ENCODE measurements at regions not wholly inside any gene's neighbourhood (a gene's known extent, or its start where the extent isn't known, plus 50 kb on each side); places are given as distances from the start of the nearest gene placed in this dataset.

GRCh38 chr9:84563691-84564090, 105.8 kb upstream of the NTRK2 start:
- no peak overlapping the region for H3K4me3 ChIP-seq (ENCODE audit: low read length)
- no peaks in the 10 kb centered on the region for H3K4me1 ChIP-seq (ENCODE audit: control insufficient read depth, insufficient read depth, low read length)
- no peak for ATAC-seq
- Mint-ChIP-seq H3K27ac (no peak overlapping the region), H3K27me3 (ENCODE audit: low read depth in 2 of 2) (peaks cover 16 to 45% of the 10 kb centered on the region in 2 donors), H3K4me1 (no peaks in the 10 kb centered on the region), H3K4me3 (no peak overlapping the region), H3K36me3 (no peaks in the 10 kb centered on the region), H3K9me3 (no peaks in the 10 kb centered on the region)
- H3K27ac ChIP-seq (ENCODE audit: low read length): no peak overlapping the region
- H3K36me3 ChIP-seq (ENCODE audit: control insufficient read depth, insufficient read depth, low read length): no peaks in the 10 kb centered on the region
- no peaks in the 10 kb centered on the region for H3K9me3 ChIP-seq (ENCODE audit: control insufficient read depth, insufficient read depth, low read length)
- intact Hi-C loops (cut with micrococcal nuclease): no loop called here
- H3K27me3 ChIP-seq (ENCODE audit: control insufficient read depth, insufficient read depth, low read length): no peaks in the 10 kb centered on the region
- DNase-seq: no peak
- no peak for TF ChIP-seq CTCF (IDR thresholded peaks at IDR 0.05)

GRCh38 chr9:84567805-84568204, 101.7 kb upstream of the NTRK2 start:
- Histone ChIP-seq H3K27me3 (ENCODE audit: control insufficient read depth, insufficient read depth, low read length) (no peaks in the 10 kb centered on the region), H3K4me3 (ENCODE audit: low read length) (no peak overlapping the region), H3K36me3 (ENCODE audit: control insufficient read depth, insufficient read depth, low read length) (no peaks in the 10 kb centered on the region), H3K9me3 (ENCODE audit: control insufficient read depth, insufficient read depth, low read length) (no peaks in the 10 kb centered on the region), H3K27ac (ENCODE audit: low read length) (no peak overlapping the region), H3K4me1 (ENCODE audit: control insufficient read depth, insufficient read depth, low read length) (no peaks in the 10 kb centered on the region)
- intact Hi-C loops (cut with micrococcal nuclease): no loop called here
- 56% methylated on average over 1 of the region's 1 CpG for WGBS (ENCODE audit: insufficient coverage)
- ATAC-seq (no peak), DNase-seq (no peak)
- no peaks in the 10 kb centered on the region for H3K4me1 Mint-ChIP-seq
- no peak overlapping the region for H3K27ac Mint-ChIP-seq
- H3K27me3 Mint-ChIP-seq (ENCODE audit: low read depth in 2 of 2): peaks cover 8 to 17% of the 10 kb centered on the region in 2 donors
- H3K36me3 Mint-ChIP-seq: no peaks in the 10 kb centered on the region
- no peak overlapping the region for H3K4me3 Mint-ChIP-seq
- no peaks in the 10 kb centered on the region for H3K9me3 Mint-ChIP-seq
- no peak for TF ChIP-seq CTCF (IDR thresholded peaks at IDR 0.05)

GRCh38 chr9:84570482-84571154, 98.9 kb upstream of the NTRK2 start:
- intact Hi-C loops (cut with micrococcal nuclease): no loop called here
- DNase-seq (no peak), ATAC-seq (no peak)
- Mint-ChIP-seq H3K9me3 (no peaks in the 10 kb centered on the region), H3K4me1 (no peaks in the 10 kb centered on the region), H3K27me3 (ENCODE audit: low read depth in 2 of 2) (peaks cover 16 to 21% of the 10 kb centered on the region in 2 donors), H3K4me3 (no peak overlapping the region), H3K27ac (no peak overlapping the region), H3K36me3 (no peaks in the 10 kb centered on the region)
- H3K9me3 ChIP-seq (ENCODE audit: control insufficient read depth, insufficient read depth, low read length): no peaks in the 10 kb centered on the region
- WGBS (ENCODE audit: insufficient coverage): no CpG with 5 or more reads among the region's 2 CpGs
- no peaks in the 10 kb centered on the region for H3K4me1 ChIP-seq (ENCODE audit: control insufficient read depth, insufficient read depth, low read length)
- H3K4me3 ChIP-seq (ENCODE audit: low read length): no peak overlapping the region
- H3K27ac ChIP-seq (ENCODE audit: low read length): no peak overlapping the region
- no peaks in the 10 kb centered on the region for H3K27me3 ChIP-seq (ENCODE audit: control insufficient read depth, insufficient read depth, low read length)
- no peak for TF ChIP-seq CTCF (IDR thresholded peaks at IDR 0.05)
- H3K36me3 ChIP-seq (ENCODE audit: control insufficient read depth, insufficient read depth, low read length): no peaks in the 10 kb centered on the region

GRCh38 chr9:84573083-84573482, 96.4 kb upstream of the NTRK2 start:
- no peaks in the 10 kb centered on the region for H3K9me3 ChIP-seq (ENCODE audit: control insufficient read depth, insufficient read depth, low read length)
- intact Hi-C loops (cut with micrococcal nuclease): no loop called here
- no peaks in the 10 kb centered on the region for H3K4me1 Mint-ChIP-seq
- DNase-seq (no peak), ATAC-seq (no peak)
- no peaks in the 10 kb centered on the region for H3K9me3 Mint-ChIP-seq
- H3K27ac ChIP-seq (ENCODE audit: low read length): no peak overlapping the region
- 75% methylated on average over 4 of the region's 4 CpGs for WGBS (ENCODE audit: insufficient coverage)
- no peaks in the 10 kb centered on the region for H3K36me3 ChIP-seq (ENCODE audit: control insufficient read depth, insufficient read depth, low read length)
- no peak overlapping the region for H3K27ac Mint-ChIP-seq
- H3K27me3 ChIP-seq (ENCODE audit: control insufficient read depth, insufficient read depth, low read length): no peaks in the 10 kb centered on the region
- peaks cover 19 to 21% of the 10 kb centered on the region in 2 donors for H3K27me3 Mint-ChIP-seq (ENCODE audit: low read depth in 2 of 2)
- H3K4me3 Mint-ChIP-seq: no peak overlapping the region
- H3K4me3 ChIP-seq (ENCODE audit: low read length): no peak overlapping the region
- no peaks in the 10 kb centered on the region for H3K36me3 Mint-ChIP-seq
- no peaks in the 10 kb centered on the region for H3K4me1 ChIP-seq (ENCODE audit: control insufficient read depth, insufficient read depth, low read length)
- TF ChIP-seq CTCF (IDR thresholded peaks at IDR 0.05): no peak

Data from natural killer cell (primary cell).